HG03575 (cell line): ENCODE measurements at regions not wholly inside any gene's neighbourhood (a gene's known extent, or its start where the extent isn't known, plus 50 kb on each side); places are given as distances from the start of the nearest gene placed in this dataset.
"Not testable (repeated sequence)": the region's sequence is repeated elsewhere in the genome, so short reads cannot be mapped to it uniquely, and the experiment has no call there.

Experiments
- ATAC-seq: cut with Tn5 transposase; IDR thresholded peaks from one replicate; pipeline ENCODE4 v1.9.1; 2021; ENCODE audit not compliant: unreplicated experiment, insufficient number of reproducible peaks, low FRiP score; ENCODE audit errors: extremely low read depth

GRCh38 chr12:25424211-25424731 is 128.8 kb downstream of the LMNTD1 start:
- no peak for ATAC-seq

DNA sequence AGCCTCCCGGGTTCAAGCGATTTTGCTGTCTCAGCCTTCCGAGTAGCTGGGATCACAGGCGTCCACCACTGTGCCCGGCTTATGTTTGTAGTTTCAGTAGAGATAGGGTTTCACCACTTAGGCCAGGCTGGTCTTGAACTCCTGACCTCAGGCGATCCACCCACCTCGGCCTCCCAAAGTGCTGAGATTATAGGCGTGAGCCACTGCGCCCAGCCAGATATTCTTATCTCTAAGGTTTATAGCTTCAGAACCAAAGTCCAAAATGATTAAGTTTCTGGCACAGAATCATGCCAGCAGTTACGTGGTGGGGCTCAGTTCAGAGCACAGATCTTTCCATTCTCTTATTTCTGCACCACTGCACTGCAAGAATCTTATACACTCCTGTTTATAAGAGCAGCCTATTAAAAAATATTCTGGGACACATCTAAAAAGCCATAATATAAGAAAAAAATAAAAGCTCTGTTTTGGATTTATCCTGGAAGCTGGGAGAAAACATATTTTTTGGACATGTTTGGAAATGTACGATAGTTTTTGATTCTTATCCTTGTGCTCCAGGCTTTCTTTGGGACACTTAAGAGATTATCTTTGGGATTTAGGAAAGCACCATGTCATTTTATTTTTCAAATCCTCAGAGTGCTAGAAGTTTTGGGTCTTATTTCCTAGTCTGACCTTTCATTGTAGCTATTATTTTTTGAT is 129.6 kb downstream of the LMNTD1 start:
- no peak for ATAC-seq

DNA sequence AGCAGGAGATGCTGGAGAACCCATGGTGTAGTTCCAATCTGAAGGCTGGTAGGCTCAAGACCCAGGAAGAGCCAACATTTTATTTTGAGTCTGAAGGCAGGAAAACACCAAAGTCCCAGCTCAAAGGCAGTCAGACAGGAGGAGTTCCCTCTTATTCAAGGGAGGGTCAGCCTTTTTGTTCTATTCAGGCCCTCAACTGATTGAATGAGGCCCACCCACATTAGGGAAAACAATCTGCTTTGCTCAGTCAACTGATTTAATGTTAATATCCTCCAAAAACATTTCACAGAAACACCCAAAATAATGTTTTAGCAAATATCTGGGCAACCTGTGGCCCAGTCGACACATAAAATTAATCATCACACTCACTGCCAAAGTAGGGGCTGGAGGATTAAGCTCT is 130.8 kb downstream of the LMNTD1 start:
- ATAC-seq, result no peak

DNA sequence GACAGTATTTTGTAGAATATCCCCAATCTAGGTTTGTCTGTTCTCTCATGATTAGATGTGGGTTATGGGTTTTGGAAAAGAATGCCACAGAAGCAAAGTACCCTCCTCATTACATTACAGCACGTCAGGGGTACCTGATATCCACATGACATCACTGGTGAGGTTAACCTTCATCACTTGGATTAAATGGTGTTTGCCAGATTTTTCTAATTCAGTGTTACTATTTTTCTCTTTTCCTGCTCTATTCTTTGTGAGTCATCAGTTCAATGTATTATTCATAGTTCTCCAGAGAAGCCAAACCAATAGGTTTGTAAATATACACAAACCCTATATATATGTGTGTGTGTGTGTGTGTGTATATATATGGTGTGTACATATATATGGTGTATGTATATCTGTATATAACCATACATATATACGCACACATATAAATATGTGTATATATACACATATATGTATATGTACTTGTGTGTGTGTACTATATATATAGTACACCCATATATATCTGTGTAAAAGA is 131.4 kb downstream of the LMNTD1 start:
- ATAC-seq, result no peak

GRCh38 chr12:25420116-25420515 is 133.0 kb downstream of the LMNTD1 start:
- no peak for ATAC-seq

GRCh38 chr12:25419595-25419994 is 133.5 kb downstream of the LMNTD1 start:
- ATAC-seq, result no peak

GRCh38 chr12:25417071-25417470 is 136.0 kb downstream of the LMNTD1 start:
- ATAC-seq, result no peak

DNA sequence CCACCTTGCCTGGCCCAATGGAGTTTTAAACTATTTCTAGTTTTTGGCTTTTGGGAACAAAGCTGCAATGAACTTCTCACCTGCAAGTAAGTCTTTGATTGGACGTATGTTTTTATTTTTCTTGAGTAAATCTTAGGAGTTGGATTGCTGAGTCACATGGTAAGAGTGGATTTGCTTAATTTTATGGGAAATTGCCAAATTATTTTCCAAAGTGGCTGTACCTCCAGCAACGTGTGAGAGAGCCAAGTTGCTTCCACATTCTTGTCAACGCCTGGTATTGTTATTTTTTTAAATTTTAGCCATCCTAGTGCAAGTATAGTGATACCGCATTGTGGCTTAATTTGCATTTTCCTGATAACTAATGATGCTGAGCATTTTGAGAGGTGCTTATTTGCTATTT is 136.6 kb downstream of the LMNTD1 start:
- ATAC-seq, result no peak

DNA sequence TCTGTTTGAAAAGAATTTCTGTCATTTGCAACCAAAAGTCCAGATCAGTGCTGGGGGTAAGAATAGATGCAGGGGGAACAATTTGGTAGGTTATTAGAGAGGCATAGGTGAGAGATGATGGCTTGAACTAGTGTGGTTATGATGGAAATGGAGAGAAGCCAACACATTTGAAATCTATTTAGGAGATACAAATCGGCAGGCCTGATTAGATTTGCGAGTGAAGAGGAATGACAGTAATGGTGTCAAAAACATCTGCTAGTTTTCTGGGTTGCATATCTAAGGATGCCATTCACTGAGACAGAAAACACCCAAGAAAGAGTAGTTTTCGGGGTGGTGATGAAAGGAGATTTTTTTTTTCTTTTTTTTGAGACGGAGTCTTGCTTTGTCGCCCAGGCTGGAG is 138.1 kb downstream of the LMNTD1 start:
- no peak for ATAC-seq

DNA sequence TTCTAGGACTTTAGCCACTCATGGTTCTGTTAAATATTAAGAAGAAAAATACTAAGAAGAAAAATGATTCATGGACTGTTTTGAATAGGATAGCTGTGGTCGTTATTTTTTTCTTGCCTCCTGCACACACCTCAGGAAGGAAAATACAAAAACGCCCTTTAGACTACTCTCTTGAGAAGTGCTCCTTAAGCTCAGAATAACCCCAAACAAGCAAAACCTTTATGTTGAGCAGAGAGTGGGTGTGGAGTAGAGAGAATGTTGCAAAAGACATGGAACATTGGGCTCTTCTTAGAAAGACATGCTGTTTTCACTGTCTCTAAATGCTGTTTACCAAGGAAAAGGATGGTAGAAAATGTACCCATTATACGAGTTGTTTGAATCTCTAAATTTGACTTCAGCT is 140.3 kb downstream of the LMNTD1 start:
- no peak for ATAC-seq

GRCh38 chr12:25404955-25405354 is 148.1 kb downstream of the LMNTD1 start:
- ATAC-seq, result no peak

- no peak for ATAC-seq
Measured at GRCh38 chr12:25401547-25402345, 151.0 kb upstream of the KRAS start.

DNA sequence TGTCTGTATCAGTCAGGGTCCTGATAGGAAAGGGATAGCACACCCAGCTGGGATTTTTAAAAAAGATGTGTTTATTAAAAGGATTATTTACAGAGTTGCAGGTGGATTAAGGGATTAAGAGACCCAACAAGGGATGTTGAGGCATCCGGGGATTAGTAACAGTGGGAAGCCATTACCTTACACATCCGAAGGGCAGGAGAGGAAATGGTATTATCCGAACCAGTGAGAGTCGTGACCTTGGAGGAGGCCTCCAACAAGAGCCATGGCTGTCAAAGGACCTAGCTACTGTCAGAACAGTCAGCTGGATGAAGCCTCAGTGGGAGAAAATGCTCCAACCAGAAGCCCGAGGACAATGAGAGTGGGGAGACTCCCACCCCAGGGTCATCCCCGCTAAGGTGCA is 146.3 kb upstream of the KRAS start:
- no peak for ATAC-seq

DNA sequence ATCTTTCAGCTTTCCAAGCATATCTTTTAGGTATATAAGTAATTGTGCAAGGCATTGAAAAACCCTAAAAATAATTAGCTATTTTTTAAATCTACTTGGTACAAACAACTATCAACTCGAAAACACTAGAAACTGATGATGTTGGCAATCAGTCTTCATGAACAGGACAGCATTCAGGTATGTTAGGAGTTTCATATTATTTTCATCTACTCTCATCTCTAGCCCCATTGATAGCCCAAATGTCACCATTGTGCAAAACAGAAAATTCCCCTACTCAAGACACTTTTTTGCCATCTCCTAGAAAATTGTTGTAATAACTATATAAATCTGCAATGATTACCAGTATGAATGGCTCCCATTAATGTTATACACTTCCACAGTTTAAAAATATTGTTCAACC is 144.5 kb upstream of the KRAS start:
- ATAC-seq, result no peak

DNA sequence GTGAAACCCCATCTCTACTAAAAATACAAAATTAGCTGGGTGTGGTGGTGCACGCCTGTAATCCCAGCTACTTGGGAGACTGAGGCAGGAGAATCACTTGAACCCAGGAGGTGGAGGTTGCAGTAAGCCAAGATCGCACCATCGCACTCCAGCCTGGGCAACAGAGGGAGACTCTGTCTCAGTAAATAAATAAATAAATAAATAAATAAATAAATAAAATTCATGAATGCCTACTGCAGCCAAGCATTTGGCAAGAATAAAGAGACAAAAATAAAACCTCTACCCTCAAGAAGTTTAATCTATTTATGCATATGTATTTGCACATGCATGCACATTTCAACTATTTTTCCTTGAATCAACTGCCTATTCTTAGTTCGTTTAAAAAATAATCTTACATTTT is 144.0 kb upstream of the KRAS start:
- ATAC-seq, result not testable (repeated sequence)

DNA sequence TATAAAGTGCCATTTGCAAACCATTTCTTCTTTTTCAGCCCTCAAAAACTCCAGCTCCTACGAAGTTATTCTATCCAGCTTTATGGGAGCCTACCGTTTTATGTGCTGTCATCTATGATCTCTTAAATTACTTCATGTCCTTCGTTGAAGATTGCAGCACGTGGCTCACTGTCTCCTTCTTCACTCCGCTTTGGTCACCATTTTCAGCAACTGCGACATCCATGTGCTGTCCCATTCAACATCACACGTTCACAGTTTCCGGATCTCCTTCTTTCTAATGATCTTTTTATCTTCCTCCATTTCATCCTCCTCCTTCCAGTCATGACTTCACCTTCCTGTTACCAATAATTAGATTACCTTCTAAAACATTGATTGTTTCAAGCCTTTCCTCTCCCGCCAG is 143.3 kb upstream of the KRAS start:
- ATAC-seq, result no peak

DNA sequence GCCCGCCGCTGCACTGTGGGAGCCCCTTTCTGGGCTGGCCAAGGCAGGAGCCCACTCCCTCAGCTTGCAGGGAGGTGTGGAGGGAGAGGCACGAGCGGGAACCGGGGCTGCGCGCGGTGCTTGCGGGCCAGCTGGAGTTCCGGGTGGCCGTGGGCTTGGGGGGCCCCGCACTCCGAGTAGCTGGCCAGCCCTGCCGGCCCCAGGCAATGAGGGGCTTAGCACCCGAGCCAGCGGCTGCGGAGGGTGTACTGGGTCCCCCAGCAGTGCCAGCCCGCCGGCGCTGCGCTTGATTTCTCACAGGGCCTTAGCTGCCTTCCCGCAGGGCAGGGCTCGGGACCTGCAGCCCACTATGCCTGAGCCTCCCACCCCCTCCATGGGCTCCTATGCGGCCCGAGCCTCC is 140.6 kb upstream of the KRAS start:
- not testable (repeated sequence) for ATAC-seq

DNA sequence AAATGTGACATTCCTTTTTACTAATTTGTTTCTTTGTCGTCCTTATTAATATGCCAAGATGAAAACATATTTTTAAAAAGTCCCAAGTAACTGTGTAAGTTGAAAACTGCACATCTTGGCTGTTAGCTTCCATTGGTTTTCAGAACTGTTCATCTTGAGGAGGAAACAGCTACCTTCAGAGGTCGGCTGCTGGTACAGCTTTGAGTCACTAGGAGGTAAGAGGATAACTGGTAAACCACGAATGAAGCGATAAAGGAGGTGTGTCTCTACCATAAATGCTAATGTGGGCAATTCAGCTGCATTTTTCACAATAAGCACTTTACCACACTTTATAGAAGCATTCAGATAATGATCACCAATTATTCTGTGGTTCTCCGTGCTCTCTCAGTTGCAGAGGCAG is 137.5 kb upstream of the KRAS start:
- no peak for ATAC-seq

DNA sequence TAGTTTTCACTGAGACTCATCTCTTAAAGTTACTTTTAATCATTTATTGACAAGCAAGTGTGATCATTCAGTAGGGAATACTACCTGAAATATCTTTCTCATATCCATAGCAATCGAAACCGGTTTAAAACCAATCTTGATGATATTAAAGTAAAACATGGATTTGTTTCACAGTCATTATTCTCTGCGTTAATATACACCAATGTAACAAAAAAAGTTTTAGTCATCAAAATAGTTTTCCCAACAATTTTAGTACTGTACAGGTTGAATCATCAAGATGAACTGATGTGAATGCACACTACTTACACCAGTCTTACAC is 137.0 kb upstream of the KRAS start:
- ATAC-seq, result no peak
